Heart left ventricle (tissue), 13 donors: ENCODE measurements at regions not wholly inside any gene's neighbourhood (a gene's known extent, or its start where the extent isn't known, plus 50 kb on each side); places are given as distances from the start of the nearest gene placed in this dataset.

Source experiments
- POLR2A ChIP-seq, 2 donors: fragments of 450-650 bp; IDR thresholded peaks; one replicate each; pipeline ENCODE4 v1.6.1; 2017; ENCODE audit warnings: antibody characterized with exemption in 2 of 2, mild to moderate bottlenecking in 2 of 2, moderate library complexity in 2 of 2
- TF ChIP-seq, protein P1 (sequence below), 12 donors: fragments of 200-600 bp; sonication (generic) in 4 of 12; IDR thresholded peaks; one replicate each; pipeline versions ENCODE4 v1.5.0 to v1.8.0; 2018 to 2022; ENCODE audit warnings: antibody characterized with exemption in 12 of 12, mild to moderate bottlenecking in 5 of 12
- donor health status: ischemic (EF 13 %, LVEDD 7.1; RV severe dilation, severe dysfunction).
- donor health status: DM: no; HTN: yes; CAD: no.
- donor health status: DM: no; HTN: no; CAD: no.
- donor health status: ischemic (EF 25% LVEDD 6.9; RV normal size, moderate dysfunction).
- donor health status: ischemic (EF 25% LVEDD 5.7; RV mildly dilated, moderate dysfunction).
- donor health status: ischemic (EF 35%, LVEDD 5.7; RV mildly dilated, moderate dysfunction).
- donor health status: nonischemic (EF 11% LVEDD 7.7; RV severe dilation, severe dysfunction).
- donor health status: DM: yes; HTN: yes; CAD: no.
- donor health status: PGD.
- donor health status: ischemic (EF 29% LVEDD 5.4; RV normal size, mild dysfunction).
- donor health status: nonischemic (EF 23%, LVEDD 6.1; RV moderate dilation, normal function).

DNA sequence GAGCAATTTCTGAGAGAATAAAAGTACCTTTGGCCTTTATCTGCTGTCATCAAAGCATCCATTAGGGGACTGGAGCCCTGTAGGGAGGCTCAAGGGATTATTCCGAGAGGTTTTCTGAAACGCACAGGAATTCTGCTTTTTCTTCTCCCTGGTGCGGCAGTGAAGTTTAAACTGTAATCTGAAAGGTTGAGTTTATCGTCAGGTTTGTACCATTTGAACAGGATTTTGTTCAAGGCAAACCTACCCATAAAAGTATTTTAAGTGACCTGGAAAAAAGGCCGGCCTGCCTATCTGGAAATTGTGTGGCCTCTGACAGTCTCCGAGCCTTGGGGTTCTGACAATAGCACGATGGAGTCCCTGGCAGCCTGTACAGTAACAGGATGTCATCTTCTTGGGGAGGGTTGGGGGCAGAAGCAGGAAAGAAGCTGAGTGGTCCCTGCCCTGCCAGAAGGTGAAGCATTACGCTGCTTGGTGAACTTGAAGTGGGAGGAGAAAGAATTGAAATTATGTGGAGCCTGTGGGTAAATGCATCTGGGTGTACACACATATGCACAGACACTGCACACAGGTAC lies 272.0 kb downstream of the CYRIA start:
- TF ChIP-seq, protein P1, sequence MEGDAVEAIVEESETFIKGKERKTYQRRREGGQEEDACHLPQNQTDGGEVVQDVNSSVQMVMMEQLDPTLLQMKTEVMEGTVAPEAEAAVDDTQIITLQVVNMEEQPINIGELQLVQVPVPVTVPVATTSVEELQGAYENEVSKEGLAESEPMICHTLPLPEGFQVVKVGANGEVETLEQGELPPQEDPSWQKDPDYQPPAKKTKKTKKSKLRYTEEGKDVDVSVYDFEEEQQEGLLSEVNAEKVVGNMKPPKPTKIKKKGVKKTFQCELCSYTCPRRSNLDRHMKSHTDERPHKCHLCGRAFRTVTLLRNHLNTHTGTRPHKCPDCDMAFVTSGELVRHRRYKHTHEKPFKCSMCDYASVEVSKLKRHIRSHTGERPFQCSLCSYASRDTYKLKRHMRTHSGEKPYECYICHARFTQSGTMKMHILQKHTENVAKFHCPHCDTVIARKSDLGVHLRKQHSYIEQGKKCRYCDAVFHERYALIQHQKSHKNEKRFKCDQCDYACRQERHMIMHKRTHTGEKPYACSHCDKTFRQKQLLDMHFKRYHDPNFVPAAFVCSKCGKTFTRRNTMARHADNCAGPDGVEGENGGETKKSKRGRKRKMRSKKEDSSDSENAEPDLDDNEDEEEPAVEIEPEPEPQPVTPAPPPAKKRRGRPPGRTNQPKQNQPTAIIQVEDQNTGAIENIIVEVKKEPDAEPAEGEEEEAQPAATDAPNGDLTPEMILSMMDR (IDR thresholded peaks at IDR 0.05), result no peak
- TF ChIP-seq POLR2A (IDR thresholded peaks at IDR 0.05), result no peak
